GM21723 (cell line): ENCODE measurements at regions not wholly inside any gene's neighbourhood (a gene's known extent, or its start where the extent isn't known, plus 50 kb on each side); places are given as distances from the start of the nearest gene placed in this dataset.
"Not testable (repeated sequence)": the region's sequence is repeated elsewhere in the genome, so short reads cannot be mapped to it uniquely, and the experiment has no call there.

ENCODE experiments used
- ATAC-seq: cut with Tn5 transposase; IDR thresholded peaks from one replicate; pipeline ENCODE4 v1.9.1; 2021; ENCODE audit warnings: mild to moderate bottlenecking, moderate library complexity; ENCODE audit not compliant: unreplicated experiment

DNA sequence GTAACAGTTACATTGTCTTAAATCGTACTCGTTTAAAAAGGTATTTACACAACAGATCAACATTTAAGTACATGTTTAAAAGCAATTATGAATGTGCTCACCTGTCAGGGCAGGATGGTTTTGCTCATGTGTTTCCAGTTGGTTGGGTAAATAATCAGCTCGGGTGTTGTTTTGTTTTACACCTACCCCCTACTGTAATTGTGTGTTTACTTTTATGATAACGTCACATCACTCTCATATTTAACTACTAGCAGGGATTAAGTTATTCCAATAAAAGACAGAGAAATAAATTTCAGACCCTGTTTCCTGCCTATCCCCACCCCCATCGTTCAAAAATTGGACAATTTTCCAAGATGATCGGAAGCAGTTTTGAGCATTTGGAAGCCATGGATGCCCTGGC is 390.2 kb downstream of the SEC14L1 start:
- ATAC-seq: no peak

DNA sequence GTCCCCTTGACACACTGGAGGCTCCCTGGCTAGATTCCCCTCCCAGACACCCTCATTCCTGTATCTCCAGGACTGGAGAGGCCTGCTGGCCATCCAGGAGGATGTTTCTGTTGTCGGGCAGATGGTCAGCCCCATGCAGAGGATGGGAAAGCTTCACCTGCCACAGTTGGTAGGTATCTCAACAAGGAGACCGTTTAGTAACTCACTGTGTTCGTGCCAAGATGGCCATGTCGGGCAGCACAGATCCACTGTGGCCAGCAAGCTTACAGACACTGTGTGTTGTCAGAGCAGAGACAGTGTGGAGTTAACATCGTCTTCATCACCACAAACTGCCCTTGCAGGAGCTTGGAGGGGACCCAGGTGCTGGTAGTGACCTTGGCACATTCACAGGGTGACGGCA is 390.9 kb downstream of the SEC14L1 start:
- ATAC-seq: no peak

DNA sequence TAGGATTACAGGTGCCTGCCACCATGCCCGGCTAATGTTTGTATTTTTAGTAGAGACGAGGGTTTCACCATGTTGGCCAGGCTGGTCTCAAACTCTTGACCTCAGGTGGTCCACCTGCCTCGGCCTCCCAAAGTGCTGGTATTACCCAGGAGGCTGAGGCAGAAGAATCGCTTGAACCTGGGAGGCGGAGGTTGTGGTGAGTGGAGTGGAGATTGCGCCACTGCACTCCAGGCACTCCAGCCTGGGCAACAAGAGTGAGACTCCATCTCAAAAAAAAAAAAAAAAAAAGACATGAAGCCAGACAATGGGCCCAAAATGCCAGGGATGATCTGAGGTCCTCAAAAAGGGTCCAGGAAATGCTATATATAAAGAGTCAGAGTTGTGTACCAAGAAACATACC is 392.9 kb downstream of the SEC14L1 start:
- ATAC-seq: not testable (repeated sequence)

DNA sequence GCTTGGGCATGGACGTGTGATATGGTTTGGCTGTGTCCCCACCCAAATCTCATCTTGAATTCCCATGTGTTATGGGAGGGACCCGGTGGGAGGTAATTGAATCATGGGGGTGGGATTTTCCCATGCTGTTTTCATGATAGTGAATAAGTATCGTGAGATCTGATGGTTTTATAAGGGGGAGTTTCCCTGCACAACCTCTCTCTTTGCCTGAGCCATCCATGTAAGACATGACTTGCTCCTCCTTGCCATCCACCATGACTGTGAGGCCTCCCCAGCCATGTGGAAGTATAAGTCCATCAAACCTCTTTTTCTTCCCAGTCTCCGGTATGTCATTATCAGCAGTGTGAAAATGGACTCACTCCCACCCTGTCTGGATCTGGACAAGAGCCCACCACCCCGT is 393.4 kb downstream of the SEC14L1 start:
- ATAC-seq: no peak

DNA sequence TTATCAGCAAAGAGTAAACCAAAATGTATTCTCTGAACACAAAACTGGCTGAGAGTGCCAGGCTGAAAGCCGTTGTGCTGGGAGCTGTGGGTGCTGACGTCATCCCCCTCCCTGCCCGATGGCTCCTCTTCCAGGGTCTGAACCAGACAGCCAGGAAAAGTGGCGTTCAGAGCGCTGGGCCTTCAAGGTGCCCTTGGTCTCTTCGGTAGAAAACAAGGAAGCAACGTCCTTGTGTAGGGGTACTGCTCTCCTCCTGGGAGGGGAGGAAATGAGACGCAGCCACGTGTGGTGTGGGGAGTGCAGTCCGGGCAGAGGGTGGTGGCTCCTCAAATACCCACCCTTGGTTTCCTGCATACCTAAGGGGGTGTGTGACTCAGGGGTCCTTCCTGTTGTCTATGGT is 394.7 kb downstream of the SEC14L1 start:
- no peak for ATAC-seq

DNA sequence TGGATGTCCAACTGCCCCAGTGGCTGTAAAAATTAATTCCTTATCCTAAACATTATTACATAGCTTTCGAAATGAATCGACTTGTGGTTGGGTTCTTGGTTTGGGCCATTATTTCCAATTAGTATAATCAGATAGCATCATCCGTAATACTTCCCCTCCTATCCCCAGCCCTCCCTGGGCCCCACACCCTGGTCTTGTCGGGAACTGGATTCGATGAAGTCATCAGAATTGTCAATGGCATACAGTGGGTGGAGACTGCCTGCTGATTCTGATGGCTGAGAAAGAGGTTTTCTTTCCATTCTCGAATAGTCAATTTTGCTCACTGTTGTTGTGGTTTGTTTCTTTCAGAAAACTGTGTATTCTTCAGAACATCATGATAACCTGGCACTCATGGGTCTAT is 395.1 kb downstream of the SEC14L1 start:
- no peak for ATAC-seq

DNA sequence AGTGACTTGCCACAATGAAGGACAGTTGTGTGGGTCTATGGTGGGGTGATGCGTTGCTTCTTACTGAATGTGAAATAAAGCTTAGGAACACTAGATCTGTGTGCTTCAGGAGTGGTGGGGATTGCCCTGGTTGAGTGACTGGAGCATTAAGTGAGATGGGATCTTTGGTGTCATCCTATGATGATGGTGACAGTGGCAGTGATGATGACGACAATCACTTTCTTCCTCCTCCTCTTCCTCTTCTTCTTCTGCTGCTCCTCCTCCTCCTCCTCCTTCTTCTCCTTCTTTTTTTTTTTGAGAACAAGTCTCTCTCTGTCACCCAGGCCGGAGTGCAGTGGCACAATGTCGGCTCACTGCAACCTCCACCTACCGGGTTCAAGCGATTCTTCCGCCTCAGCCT is 396.8 kb downstream of the SEC14L1 start:
- no peak for ATAC-seq

DNA sequence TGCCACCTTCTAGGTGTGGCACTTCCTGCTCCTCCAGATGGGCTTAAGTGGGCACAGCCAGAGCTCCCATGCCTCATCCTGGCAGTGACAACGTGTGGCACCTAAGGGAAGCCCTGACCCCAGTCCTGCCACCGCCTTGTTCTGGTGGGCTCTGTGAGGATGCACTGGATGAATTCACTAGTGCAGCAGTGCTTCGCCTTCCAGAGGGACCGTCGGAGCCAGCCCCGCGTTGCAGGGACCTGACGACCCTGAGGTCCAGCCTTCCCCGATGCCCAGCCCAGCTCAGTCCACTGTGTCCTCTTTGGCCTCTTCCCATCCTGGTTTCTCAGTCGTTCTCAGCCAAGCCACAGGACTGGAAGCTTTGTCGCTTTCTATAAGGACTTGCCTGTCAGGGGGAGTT is 399.8 kb downstream of the SEC14L1 start:
- no peak for ATAC-seq

DNA sequence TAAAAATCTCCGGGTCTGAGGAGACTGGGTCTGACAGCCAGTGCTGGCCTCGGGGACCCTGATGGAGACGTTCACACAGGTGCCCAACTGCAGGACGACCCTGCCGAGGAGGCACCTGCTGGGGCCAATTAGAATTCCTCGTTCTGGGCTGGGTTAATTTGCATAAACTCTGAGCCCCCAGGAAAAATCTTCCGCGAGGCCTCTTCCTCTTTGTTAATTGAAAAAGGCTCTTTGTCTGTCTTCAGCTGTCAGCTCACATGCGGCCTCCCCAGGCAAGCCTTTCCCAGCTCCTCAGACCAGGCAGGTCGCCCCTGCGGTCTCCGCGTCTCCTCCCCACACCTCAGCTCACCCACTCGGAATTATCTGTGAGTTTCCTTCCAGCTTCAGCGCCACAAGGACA is 400.2 kb downstream of the SEC14L1 start:
- ATAC-seq: no peak

DNA sequence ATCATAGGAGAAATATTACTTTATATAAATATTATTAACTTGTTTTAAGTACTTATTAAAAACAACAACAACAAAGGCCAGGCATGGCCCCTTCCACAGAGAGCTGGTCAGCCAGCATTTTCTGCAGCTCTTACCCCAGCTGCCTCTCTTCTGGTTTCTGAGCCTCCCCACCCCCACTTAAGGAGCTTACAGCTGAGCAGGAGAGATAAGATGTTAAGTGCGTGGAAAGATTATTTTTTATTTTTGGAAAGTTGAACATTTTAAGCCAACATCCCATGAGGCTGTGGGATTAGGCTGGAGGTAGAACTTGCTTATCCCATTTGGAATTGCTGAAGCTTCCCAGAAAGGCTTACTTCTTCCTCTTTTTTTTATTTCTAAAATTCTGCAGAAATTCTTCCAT is 401.2 kb downstream of the SEC14L1 start:
- no peak for ATAC-seq

DNA sequence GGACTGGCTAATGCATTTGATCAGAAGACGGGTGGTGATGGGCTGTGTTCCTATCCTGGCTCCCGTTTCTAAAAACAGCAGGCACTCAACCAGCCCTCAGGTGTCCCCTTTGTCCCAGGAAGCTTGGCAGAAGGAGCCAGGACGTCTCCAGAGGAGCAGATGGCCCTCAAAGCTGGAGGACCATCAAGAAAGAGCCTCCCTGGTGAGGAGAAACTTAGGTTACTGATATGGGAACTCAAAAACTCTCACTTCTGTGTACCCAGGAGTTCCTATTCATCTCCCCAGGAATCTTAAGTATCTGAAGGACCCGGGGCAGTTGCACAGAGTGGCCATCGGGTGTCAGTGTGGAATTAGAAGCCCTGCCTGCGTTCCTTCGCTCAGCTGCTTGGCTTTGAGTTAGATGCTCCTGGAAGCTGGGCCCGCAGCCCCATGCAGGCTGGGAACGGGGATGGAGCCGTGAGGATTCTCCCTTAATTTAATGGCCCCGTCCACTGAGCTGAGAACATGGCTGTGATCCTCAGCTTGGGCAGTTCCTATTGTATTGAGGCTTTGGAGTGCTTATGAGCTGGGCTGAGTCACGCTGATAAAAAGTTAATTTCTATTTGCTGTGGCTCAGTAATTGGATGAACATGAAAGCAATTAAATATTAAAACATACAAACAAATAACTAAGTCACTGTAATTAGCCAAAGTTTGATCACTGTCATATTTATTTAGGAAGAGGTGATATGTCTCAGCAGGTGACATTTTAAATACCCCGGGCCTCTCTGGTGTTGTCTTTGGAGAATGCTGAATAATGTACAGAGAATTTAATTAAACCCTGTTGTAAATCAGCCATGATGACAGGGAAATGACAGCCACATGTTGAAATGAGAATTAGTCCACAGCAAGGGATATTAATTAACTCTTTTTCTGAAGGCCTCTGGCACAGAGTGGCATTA is 402.1 kb downstream of the SEC14L1 start:
- no peak for ATAC-seq

DNA sequence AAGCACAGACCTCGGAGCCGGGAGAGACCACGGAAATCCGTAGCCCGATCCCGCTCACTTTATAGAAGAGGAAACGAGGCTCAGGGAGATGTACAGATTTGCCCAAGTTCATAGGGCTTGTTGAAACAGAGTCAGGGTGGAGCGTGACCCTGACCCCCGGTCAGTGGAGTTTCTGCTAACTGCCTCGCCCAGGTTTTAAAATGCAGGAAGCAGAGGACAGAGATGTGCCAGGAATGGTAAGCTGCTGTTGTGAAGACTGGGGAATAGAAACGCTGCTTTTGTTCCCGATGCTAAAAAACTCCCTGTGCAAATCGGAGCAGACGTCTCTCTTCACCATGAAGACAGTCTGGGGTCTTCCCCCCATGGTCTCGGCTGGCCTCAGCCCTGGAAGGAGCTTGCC is 403.0 kb downstream of the SEC14L1 start:
- no peak for ATAC-seq

DNA sequence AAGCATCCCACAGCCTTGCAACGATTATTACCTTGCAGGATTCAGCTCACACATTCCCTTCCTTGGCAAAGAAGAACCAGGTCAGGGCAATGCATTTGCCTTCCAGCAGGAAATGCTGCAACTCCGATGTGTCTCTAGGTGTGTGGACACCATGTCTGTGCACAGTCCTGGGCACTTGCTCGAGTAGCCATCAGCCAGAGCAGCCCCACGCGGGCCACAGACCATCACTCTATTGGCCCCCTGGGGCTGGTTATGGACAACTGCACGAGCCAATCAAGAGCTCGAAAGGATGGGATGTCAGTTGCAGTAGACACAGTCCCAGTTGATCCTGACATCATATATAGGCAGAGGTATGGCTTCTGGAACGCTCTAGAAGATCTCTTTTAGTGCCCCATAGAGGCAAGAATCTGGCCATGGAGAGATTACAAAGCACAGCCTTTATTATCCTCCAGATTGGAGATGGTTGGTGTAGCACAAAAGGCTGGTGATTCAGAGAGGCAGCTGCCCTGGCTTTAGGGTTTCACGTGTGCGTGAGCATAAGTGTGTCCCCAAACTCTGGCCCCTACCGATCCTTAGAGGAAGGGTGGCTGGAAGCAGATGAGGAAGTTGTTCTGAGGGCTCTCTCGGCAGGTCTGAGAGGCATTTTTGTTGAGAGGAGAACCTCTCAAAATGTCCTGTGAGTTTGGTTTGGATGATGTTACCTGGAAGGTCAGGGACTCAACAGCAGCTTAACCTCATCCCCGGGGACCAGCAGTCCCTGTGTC is 403.8 kb downstream of the SEC14L1 start:
- no peak for ATAC-seq

DNA sequence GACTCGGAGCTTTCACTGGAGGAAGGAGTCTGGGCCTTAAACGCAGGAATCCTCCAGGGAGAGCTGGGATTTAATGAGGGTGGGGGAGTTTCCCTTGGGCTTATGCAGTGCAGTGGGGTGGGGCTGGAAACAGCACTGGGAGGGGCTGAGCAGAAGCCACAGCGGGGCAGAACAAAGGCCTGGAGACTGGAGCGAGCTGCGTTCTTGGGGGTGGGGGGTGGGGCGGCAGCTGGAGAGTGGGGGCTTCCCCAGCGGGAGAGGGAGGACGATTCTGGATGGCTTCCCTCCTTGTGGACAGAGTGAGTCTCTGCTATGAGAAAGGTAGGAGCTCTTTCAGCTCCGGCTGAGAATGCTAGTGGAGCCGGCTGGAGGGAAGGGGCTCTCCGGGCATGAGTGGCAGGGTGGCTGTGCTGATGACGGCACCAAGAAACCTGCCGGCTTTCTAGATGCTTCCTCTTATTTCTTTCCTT is 406.0 kb downstream of the SEC14L1 start:
- ATAC-seq: no peak

DNA sequence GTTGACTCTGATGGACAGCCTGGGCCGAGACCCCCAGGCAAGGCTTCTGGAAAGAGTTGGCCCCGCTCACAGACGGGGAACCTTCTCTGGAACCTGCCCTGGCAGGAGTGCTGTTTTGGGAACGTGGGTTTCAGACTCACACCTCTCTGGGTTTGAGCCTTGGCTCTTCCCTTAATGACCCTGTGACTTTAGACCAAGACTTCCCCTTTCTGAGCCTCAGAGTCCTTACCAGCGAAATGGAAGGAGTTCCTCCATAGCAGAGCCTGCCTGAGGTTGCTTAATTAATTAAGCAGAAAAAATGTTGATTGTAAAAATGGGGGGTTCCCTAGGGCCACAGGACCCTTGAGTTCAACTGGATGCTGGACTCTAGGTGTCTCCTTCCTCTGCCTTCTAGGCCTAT is 408.2 kb downstream of the SEC14L1 start:
- ATAC-seq: no peak

DNA sequence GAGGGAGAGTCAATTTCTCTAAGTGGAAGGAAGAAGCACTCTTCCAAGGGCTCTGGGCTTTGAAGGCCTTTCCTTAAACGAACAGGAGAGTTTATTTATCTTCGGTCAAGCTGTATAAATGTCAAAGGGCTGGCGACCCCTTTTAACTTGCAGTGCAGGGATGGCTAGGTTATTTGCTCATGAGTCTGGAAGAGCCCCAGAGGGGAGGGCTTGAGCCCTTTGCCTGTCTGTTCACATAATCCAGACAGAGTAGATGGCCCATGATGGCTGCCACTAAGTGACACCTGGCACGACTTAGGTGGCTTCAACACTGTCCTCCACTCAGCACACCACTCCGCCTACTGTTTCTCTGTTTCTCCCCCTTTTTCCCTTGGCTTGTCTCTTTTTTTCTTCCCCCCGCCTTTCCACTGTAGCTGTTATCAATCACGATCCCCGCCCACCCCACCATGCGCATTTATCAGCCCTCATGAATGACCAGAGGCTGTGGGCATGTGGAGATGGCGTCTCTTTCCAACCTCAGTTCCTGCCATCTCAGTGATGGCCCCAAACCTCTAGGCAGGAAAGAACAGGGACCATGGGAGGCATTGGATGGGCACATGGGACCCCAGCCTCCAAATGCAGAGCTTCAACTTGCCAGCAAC is 408.7 kb upstream of the TNRC6C start:
- no peak for ATAC-seq

DNA sequence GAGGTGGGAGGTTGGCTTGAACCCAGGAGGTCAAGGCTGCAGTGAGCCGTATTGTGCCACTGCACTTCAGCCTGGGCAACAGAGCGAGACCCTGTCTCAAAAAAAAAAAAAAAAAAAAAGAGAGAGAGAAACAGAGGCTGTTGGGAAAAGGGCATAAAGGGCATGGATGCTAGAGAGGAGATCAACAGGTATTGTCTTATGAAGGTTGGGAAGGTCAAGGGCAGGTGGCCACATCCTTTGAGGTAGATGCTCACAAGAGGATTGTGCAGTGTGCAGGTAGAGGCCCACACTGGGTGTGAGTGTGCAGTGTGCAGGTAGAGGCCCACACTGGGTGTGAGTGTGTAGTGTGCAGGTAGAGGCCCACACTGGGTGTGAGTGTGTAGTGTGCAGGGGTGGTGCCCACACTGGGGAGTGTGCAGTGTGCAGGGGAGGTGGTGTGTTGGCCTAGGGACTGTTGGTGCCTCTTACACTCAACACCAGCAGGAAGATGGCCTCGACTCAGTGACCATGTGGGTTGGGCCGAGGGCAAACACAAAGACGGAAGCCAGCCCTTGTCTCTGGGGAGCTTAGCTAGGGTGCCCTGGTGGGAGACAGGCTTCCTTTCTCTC is 404.9 kb upstream of the TNRC6C start:
- ATAC-seq: no peak

DNA sequence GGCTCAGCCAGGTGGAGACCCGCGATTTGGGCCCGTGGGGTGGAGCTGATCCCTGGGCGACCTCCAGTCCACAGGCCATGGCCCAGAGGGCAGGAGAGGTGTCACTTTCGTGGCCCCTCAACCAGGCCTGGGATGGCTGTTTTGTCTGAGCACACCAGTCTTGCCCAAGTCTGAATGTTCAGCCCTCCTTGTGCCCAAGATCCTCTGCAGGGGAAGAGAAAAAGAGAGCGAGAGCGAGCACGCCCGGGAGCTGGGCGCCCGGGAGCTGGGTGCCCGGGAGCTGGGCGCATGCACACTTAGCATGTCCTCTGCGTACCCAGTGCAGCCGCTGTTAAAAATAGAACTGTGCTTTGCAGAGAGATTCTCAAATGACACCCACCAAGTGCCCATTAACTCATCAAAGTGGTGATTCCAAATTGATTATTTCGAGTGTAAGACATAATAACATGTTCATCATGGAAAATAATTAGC is 403.3 kb upstream of the TNRC6C start:
- no peak for ATAC-seq

DNA sequence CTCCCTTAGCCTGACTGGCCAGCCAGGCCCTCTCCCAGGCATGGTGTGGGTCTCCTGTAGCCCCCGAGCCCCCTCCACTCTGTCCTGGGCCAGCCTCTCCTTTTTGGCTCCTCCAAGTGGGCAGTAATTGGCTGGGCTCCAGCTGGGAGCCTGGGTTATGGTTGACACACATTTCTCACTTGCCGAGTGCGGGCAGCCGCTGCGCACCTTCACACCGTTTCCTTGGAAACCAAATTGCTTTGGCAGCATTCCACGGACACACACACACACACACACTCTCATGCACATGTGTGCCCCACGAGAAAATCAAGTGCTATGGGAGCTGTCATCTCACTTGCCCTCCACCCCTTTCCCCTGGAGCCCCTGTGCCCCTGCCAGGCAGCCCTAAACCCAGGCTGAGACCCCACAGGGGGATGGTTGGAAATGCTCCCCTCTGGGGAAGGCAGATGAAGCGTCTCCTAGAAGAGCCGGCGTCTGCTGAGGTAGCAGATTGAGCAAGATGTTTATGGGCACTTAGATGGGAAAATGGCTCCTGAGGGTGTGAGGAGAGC is 402.7 kb upstream of the TNRC6C start:
- ATAC-seq: no peak

DNA sequence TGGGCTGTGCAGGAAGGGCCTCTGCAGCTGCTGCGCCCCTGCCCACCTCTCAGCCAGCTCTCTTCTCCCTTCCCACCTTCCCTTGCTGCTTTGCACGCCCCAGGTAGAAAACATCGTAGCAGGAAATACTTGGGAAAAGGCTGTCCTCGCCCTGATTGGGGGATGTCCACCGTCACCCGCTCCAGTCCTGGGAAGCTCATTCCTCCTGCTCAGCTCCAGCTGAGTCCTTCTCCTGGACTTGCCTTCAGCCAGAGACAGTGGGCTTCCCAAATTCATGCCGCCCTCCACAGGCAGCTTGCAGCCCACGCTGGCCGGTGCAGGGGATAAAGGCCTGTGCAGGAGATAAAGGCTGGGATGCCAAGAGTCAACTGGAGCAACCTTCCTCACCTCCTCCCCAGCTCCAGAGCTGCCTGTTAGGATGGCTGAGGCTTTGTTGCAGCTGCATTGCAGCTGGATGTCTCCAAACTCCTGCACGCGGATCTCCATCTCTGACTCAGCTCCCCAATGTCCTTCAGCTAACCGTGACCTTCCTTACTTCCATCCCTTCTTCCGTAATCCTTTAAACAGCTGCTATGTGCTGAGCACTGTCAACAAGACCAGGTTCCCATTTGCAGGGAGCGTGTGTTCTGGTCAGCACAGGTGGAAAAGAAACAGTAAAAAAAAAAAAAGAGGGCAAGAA is 402.0 kb upstream of the TNRC6C start:
- ATAC-seq: no peak
